ENCODE measurements at regions not wholly inside any gene's neighbourhood (a gene's known extent, or its start where the extent isn't known, plus 50 kb on each side); places are given as distances from the start of the nearest gene placed in this dataset.
A peak's percentile ranks its signal among the peaks of the same experiment; 100 is the strongest.

GRCh38 chr22:22767876-22768602 lies 119.6 kb upstream of the IGLL5 start:
- no peak overlapping the region for H3K4me3 ChIP-seq (ENCODE audit: low read length in 2 of 2)
- ChIA-PET POLR2A (ENCODE audit: partially characterized antibody) (interaction anchor here (1.0 kb wide), 1 partner anchor 15 kb away, joined by 4 read pairs; no protein-coding TSS in a partner anchor), CTCF (ENCODE audit: partially characterized antibody) (interaction anchor here (0.8 to 9.8 kb wide), 8 partner anchors 14 to 116 kb away, joined by 3 to 138 read pairs (median 4); no protein-coding TSS in a partner anchor)
- no peak for DNase-seq
- no peaks in the 10 kb centered on the region for H3K9me3 ChIP-seq (ENCODE audit: control insufficient read depth in 1 of 2, low read length in 2 of 2)
- H3K4me1 ChIP-seq (ENCODE audit: insufficient read depth, low read length), result no peaks in the 10 kb centered on the region
- no peaks in the 10 kb centered on the region for H3K36me3 ChIP-seq (ENCODE audit: insufficient read depth, low read length)
- intact Hi-C loops (cut with micrococcal nuclease), result no loop called here
- peaks cover 12 to 31% (median 13%) of the 10 kb centered on the region in 4 donors for H3K4me1 Mint-ChIP-seq
- H3K9me3 Mint-ChIP-seq, result no peaks in the 10 kb centered on the region
- H3K4me3 Mint-ChIP-seq, result no peak overlapping the region
- H3K27ac Mint-ChIP-seq, result peak overlapping the region in 3 of 7 donors; percentile 25 to 75 (median 66)
- no peaks in the 10 kb centered on the region for H3K27me3 ChIP-seq (ENCODE audit: insufficient read depth, low read length)
- no peak overlapping the region for H3K27ac ChIP-seq (ENCODE audit: low read depth, low read length)
- H3K36me3 Mint-ChIP-seq, result no peaks in the 10 kb centered on the region
- H3K27me3 Mint-ChIP-seq, result peaks cover 4 to 6% of the 10 kb centered on the region in 2 donors

GRCh38 chr22:22768885-22769284 lies 118.7 kb upstream of the IGLL5 start:
- Histone ChIP-seq H3K27me3 (ENCODE audit: insufficient read depth, low read length) (no peaks in the 10 kb centered on the region), H3K36me3 (ENCODE audit: insufficient read depth, low read length) (no peaks in the 10 kb centered on the region), H3K4me3 (ENCODE audit: low read length in 2 of 2) (no peak overlapping the region), H3K9me3 (ENCODE audit: control insufficient read depth in 1 of 2, low read length in 2 of 2) (no peaks in the 10 kb centered on the region), H3K27ac (ENCODE audit: low read depth, low read length) (no peak overlapping the region), H3K4me1 (ENCODE audit: insufficient read depth, low read length) (no peaks in the 10 kb centered on the region)
- Mint-ChIP-seq H3K9me3 (no peaks in the 10 kb centered on the region), H3K27ac (peak overlapping the region in 2 of 7 donors; percentile 34 to 77), H3K4me3 (no peak overlapping the region), H3K36me3 (no peaks in the 10 kb centered on the region), H3K27me3 (peaks cover 4 to 6% of the 10 kb centered on the region in 2 donors), H3K4me1 (peaks cover 11 to 23% (median 13%) of the 10 kb centered on the region in 4 donors)
- CTCF ChIA-PET (ENCODE audit: partially characterized antibody), result interaction anchor here (0.7 to 9.8 kb wide), 13 partner anchors 11 to 119 kb away, joined by 3 to 138 read pairs (median 14); partner anchors contain the start of gene IGLL5
- no peak for DNase-seq
- POLR2A ChIA-PET (ENCODE audit: partially characterized antibody), result interaction anchor here (1.1 to 3.2 kb wide), 2 partner anchors 15 to 80 kb away, joined by 4 to 18 read pairs; no protein-coding TSS in a partner anchor
- intact Hi-C loops (cut with micrococcal nuclease), result no loop called here

- H3K36me3 Mint-ChIP-seq, result no peaks in the 10 kb centered on the region
- Histone ChIP-seq H3K27me3 (ENCODE audit: insufficient read depth, low read length) (no peaks in the 10 kb centered on the region), H3K4me3 (ENCODE audit: low read length in 2 of 2) (no peak overlapping the region), H3K27ac (ENCODE audit: low read depth, low read length) (no peak overlapping the region), H3K9me3 (ENCODE audit: control insufficient read depth in 1 of 2, low read length in 2 of 2) (no peaks in the 10 kb centered on the region), H3K36me3 (ENCODE audit: insufficient read depth, low read length) (no peaks in the 10 kb centered on the region), H3K4me1 (ENCODE audit: insufficient read depth, low read length) (no peaks in the 10 kb centered on the region)
- POLR2A ChIA-PET (ENCODE audit: partially characterized antibody), result interaction anchor here (0.7 to 3.2 kb wide), 9 partner anchors 13 to 115 kb away, joined by 3 to 18 read pairs (median 4); no protein-coding TSS in a partner anchor
- CTCF ChIA-PET (ENCODE audit: partially characterized antibody), result interaction anchor here (0.7 to 9.8 kb wide), 25 partner anchors 8 to 188 kb away, joined by 3 to 138 read pairs (median 4); partner anchors contain the start of gene IGLL5
- no peaks in the 10 kb centered on the region for H3K9me3 Mint-ChIP-seq
- no peak overlapping the region for H3K4me3 Mint-ChIP-seq
- peaks cover 4 to 6% of the 10 kb centered on the region in 2 donors for H3K27me3 Mint-ChIP-seq
- DNase-seq, result no peak
- intact Hi-C loops (cut with micrococcal nuclease), result no loop called here
- H3K27ac Mint-ChIP-seq, result peak overlapping the region in 5 of 7 donors; percentile 3 to 74 (median 55)
- peaks cover 7 to 24% (median 15%) of the 10 kb centered on the region in 4 donors for H3K4me1 Mint-ChIP-seq
Observed at GRCh38 chr22:22769434-22770279, 118.0 kb upstream of the IGLL5 start.

GRCh38 chr22:22770280-22770871 lies 117.2 kb upstream of the IGLL5 start:
- ChIA-PET CTCF (ENCODE audit: partially characterized antibody) (interaction anchor here (0.8 to 9.8 kb wide), 23 partner anchors 8 to 187 kb away, joined by 3 to 138 read pairs (median 5); partner anchors contain the start of gene IGLL5), POLR2A (ENCODE audit: partially characterized antibody) (interaction anchor here (0.7 to 3.2 kb wide), 9 partner anchors 14 to 114 kb away, joined by 3 to 18 read pairs (median 4); no protein-coding TSS in a partner anchor)
- no peaks in the 10 kb centered on the region for H3K36me3 ChIP-seq (ENCODE audit: insufficient read depth, low read length)
- Mint-ChIP-seq H3K27me3 (peaks cover 3 to 4% of the 10 kb centered on the region in 2 donors), H3K27ac (peak overlapping the region in 5 of 7 donors; percentile 2 to 72 (median 23)), H3K9me3 (no peaks in the 10 kb centered on the region), H3K4me1 (peaks cover 10 to 28% (median 19%) of the 10 kb centered on the region in 4 donors), H3K4me3 (no peak overlapping the region), H3K36me3 (no peaks in the 10 kb centered on the region)
- H3K4me3 ChIP-seq (ENCODE audit: low read length in 2 of 2), result no peak overlapping the region
- no peaks in the 10 kb centered on the region for H3K27me3 ChIP-seq (ENCODE audit: insufficient read depth, low read length)
- H3K4me1 ChIP-seq (ENCODE audit: insufficient read depth, low read length), result no peaks in the 10 kb centered on the region
- peak; percentile 20 to 46 (median 30) for DNase-seq
- no peak overlapping the region for H3K27ac ChIP-seq (ENCODE audit: low read depth, low read length)
- intact Hi-C loops (cut with micrococcal nuclease), result no loop called here
- H3K9me3 ChIP-seq (ENCODE audit: control insufficient read depth in 1 of 2, low read length in 2 of 2), result no peaks in the 10 kb centered on the region

- Mint-ChIP-seq H3K4me3 (no peak overlapping the region), H3K27ac (peak overlapping the region; percentile 6 to 79 (median 55)), H3K27me3 (peaks cover 3 to 4% of the 10 kb centered on the region in 2 donors), H3K36me3 (no peaks in the 10 kb centered on the region), H3K4me1 (peaks cover 10 to 29% (median 21%) of the 10 kb centered on the region in 4 donors), H3K9me3 (no peaks in the 10 kb centered on the region)
- POLR2A ChIA-PET (ENCODE audit: partially characterized antibody), result interaction anchor here (0.7 to 3.2 kb wide), 7 partner anchors 14 to 113 kb away, joined by 3 to 18 read pairs (median 3); no protein-coding TSS in a partner anchor
- Histone ChIP-seq H3K9me3 (ENCODE audit: control insufficient read depth in 1 of 2, low read length in 2 of 2) (no peaks in the 10 kb centered on the region), H3K27ac (ENCODE audit: low read depth, low read length) (no peak overlapping the region), H3K36me3 (ENCODE audit: insufficient read depth, low read length) (no peaks in the 10 kb centered on the region), H3K4me1 (ENCODE audit: insufficient read depth, low read length) (no peaks in the 10 kb centered on the region), H3K27me3 (ENCODE audit: insufficient read depth, low read length) (no peaks in the 10 kb centered on the region), H3K4me3 (ENCODE audit: low read length in 2 of 2) (no peak overlapping the region)
- CTCF ChIA-PET (ENCODE audit: partially characterized antibody), result interaction anchor here (1.0 to 9.8 kb wide), 20 partner anchors 9 to 183 kb away, joined by 3 to 138 read pairs (median 8); partner anchors contain the start of gene IGLL5
- intact Hi-C loops (cut with micrococcal nuclease), result no loop called here
- DNase-seq, result no peak
Observed at GRCh38 chr22:22770881-22771280, 116.7 kb upstream of the IGLL5 start.

GRCh38 chr22:22771696-22772377 lies 115.8 kb upstream of the IGLL5 start:
- no peak for DNase-seq
- POLR2A ChIA-PET (ENCODE audit: partially characterized antibody), result interaction anchor here (2.0 to 3.2 kb wide), 2 partner anchors 17 to 18 kb away, joined by 6 to 18 read pairs; no protein-coding TSS in a partner anchor
- Mint-ChIP-seq H3K36me3 (no peaks in the 10 kb centered on the region), H3K4me1 (peaks cover 10 to 29% (median 21%) of the 10 kb centered on the region in 4 donors), H3K9me3 (no peaks in the 10 kb centered on the region), H3K4me3 (no peak overlapping the region), H3K27ac (peak overlapping the region in 3 of 7 donors; percentile 62 to 77 (median 66)), H3K27me3 (peaks cover 3 to 4% of the 10 kb centered on the region in 2 donors)
- no peak overlapping the region for H3K4me3 ChIP-seq (ENCODE audit: low read length in 2 of 2)
- H3K4me1 ChIP-seq (ENCODE audit: insufficient read depth, low read length), result no peaks in the 10 kb centered on the region
- H3K27me3 ChIP-seq (ENCODE audit: insufficient read depth, low read length), result no peaks in the 10 kb centered on the region
- H3K9me3 ChIP-seq (ENCODE audit: control insufficient read depth in 1 of 2, low read length in 2 of 2), result no peaks in the 10 kb centered on the region
- H3K27ac ChIP-seq (ENCODE audit: low read depth, low read length), result no peak overlapping the region
- no peaks in the 10 kb centered on the region for H3K36me3 ChIP-seq (ENCODE audit: insufficient read depth, low read length)
- CTCF ChIA-PET (ENCODE audit: partially characterized antibody), result interaction anchor here (0.8 to 9.8 kb wide), 9 partner anchors 9 to 111 kb away, joined by 3 to 138 read pairs (median 4); no protein-coding TSS in a partner anchor
- intact Hi-C loops (cut with micrococcal nuclease), result no loop called here
